ENCODE measurements at regions not wholly inside any gene's neighbourhood (a gene's known extent, or its start where the extent isn't known, plus 50 kb on each side); places are given as distances from the start of the nearest gene placed in this dataset.

GRCh38 chr4:115769396-115769795, 656.0 kb upstream of the NDST4 start:
- Histone ChIP-seq H3K56ac (ENCODE audit: insufficient read length, low read depth, low read length) (no peak overlapping the region), H4K20me1 (ENCODE audit: control insufficient read depth, insufficient read depth, insufficient read length) (no peaks in the 10 kb centered on the region)

More at GRCh38 chr4:115769396-115769795, 656.0 kb upstream of the NDST4 start:
- Histone ChIP-seq H2BK15ac (ENCODE audit: low read depth, low read length) (no peak overlapping the region), H4K5ac (ENCODE audit: insufficient read length, low read depth, low read length) (no peak overlapping the region), H3K23ac (ENCODE audit: insufficient read length, low read depth, low read length) (no peak overlapping the region), H3T11ph (ENCODE audit: low read length) (no peak overlapping the region), H2AFZ (ENCODE audit: low read length) (no peak overlapping the region), H3K79me2 (ENCODE audit: insufficient read depth, low read length) (no peaks in the 10 kb centered on the region), H3K14ac (ENCODE audit: insufficient read depth, low read length) (no peak overlapping the region), H3K9ac (ENCODE audit: extremely low read depth, insufficient read length, low read length) (no peak overlapping the region), H4K8ac (replicated peaks; ENCODE audit: insufficient read length, low read depth, low read length) (no peak overlapping the region), H2BK5ac (ENCODE audit: insufficient read length, low read length) (no peak overlapping the region), H3K79me1 (ENCODE audit: insufficient read depth, low read depth, low read length, poor library complexity, severe bottlenecking) (no peaks in the 10 kb centered on the region), H3K27me3 (ENCODE audit: insufficient read depth, low read length) (no peaks in the 10 kb centered on the region), H3K9me3 (ENCODE audit: control insufficient read depth, low read depth, low read length) (no peaks in the 10 kb centered on the region), H4K91ac (ENCODE audit: insufficient read length, low read depth, low read length) (no peak overlapping the region), H3K27ac (ENCODE audit: insufficient read length, low read depth, low read length) (no peak overlapping the region), H3K4me1 (ENCODE audit: insufficient read depth, low read length) (no peaks in the 10 kb centered on the region), H3K4ac (ENCODE audit: low read depth, low read length) (no peak overlapping the region), H2AK5ac (ENCODE audit: insufficient read length, low read length) (no peak overlapping the region), H2BK12ac (ENCODE audit: insufficient read length, low read depth, low read length) (no peak overlapping the region), H3K23me2 (ENCODE audit: insufficient read length, low read depth, low read length, poor library complexity, severe bottlenecking) (no peaks in the 10 kb centered on the region), H2BK120ac (ENCODE audit: low read depth, low read length, poor library complexity, severe bottlenecking) (no peak overlapping the region), H2BK20ac (ENCODE audit: low read depth, low read length, poor library complexity, severe bottlenecking) (no peak overlapping the region), H3K18ac (ENCODE audit: insufficient read length, low read depth, low read length) (no peak overlapping the region), H3K4me2 (ENCODE audit: insufficient read depth, insufficient read length, low read length) (no peak overlapping the region)
- Mint-ChIP-seq H3K27ac (no peak overlapping the region), H3K4me1 (no peaks in the 10 kb centered on the region), H3K4me3 (no peak overlapping the region), H3K36me3 (ENCODE audit: insufficient read depth in 1 of 3, low read depth in 3 of 3) (no peaks in the 10 kb centered on the region; a peak in 1 of 7 replicates), H3K27me3 (ENCODE audit: low read depth) (no peaks in the 10 kb centered on the region), H3K9me3 (no peaks in the 10 kb centered on the region)
- no peak for DNase-seq
- no peak for TF ChIP-seq CTCF (conservative IDR thresholded peaks at IDR 0.05)
